OCI-LY3 (cell line): ENCODE measurements at regions not wholly inside any gene's neighbourhood (a gene's known extent, or its start where the extent isn't known, plus 50 kb on each side); places are given as distances from the start of the nearest gene placed in this dataset.

Experiments used
- CTCF ChIP-seq: fragments of 200-600, 300-600 bp; sonication (generic); IDR thresholded peaks from 2 replicates; pipeline ENCODE4 v1.5.1; 2014; ENCODE audit warnings: antibody characterized with exemption, low read length, low read depth
- EZH2phosphoT487 ChIP-seq: fragments of 200-600 bp; shearing (Covaris generic); IDR thresholded peaks from 2 replicates; pipeline ENCODE4 v1.6.1; 2018; ENCODE audit warnings: antibody characterized with exemption, mixed run types, low read depth

DNA sequence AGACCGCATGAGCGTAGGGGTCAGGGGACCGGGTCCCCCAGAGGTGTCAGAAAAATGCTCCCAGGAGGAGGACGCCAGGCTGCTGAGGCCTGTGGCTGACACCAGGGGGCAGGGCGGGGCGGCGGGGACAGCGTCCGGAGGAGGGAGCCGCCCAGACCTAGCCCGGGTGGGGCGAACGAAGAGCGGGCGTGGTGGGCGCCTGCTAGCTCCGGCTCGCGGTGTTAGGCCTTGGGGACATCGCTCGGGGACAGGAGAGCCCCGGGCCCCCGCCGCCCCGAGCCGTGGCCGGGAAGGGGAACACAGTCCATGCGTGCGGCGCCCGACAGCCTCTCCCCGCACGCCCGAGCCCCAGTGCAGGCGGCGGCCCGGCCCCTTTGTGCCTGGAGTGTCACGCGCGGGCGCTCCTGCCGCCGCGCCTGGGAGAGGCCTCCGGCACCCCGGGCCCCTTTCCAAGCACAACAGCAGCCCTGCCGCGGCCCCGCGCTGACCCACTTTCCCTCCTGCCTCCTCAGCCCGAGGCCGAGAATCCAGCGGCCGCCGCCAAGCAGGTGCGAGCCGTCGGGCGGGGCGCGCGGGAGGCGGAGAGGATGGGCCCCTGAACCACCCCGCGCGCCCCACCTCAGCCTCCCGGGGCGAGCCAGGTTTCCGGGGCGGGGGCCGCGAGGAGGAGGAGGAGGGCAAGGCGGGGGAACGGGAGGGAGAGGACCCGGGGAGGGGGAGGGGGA, 111.0 kb upstream of the KLF13 start:
- TF ChIP-seq CTCF, result peak; percentile 80
- TF ChIP-seq EZH2phosphoT487, result no peak
